H54 (cell line): ENCODE measurements at regions not wholly inside any gene's neighbourhood (a gene's known extent, or its start where the extent isn't known, plus 50 kb on each side); places are given as distances from the start of the nearest gene placed in this dataset.

Experiments
- DNase-seq: peaks from one replicate; pipeline ENCODE4 v3.0.0; 2011; ENCODE audit warnings: low spot score, mixed read lengths; ENCODE audit not compliant: insufficient read length
- FAIRE-seq: peaks from 3 replicates; lab custom pipeline; 2011; peaks lifted over from hg19 to GRCh38; lab: Jason Lieb, UNC
- POLR2A ChIP-seq: IDR thresholded peaks from 2 replicates; pipeline ENCODE4 v1.6.1; 2011; ENCODE audit warnings: low read depth, mild to moderate bottlenecking, low read length

GRCh38 chr10:2414039-2414438, 653.3 kb upstream of the PFKP start:
- TF ChIP-seq POLR2A: no peak
- FAIRE-seq (no peak), DNase-seq (no peak)

DNA sequence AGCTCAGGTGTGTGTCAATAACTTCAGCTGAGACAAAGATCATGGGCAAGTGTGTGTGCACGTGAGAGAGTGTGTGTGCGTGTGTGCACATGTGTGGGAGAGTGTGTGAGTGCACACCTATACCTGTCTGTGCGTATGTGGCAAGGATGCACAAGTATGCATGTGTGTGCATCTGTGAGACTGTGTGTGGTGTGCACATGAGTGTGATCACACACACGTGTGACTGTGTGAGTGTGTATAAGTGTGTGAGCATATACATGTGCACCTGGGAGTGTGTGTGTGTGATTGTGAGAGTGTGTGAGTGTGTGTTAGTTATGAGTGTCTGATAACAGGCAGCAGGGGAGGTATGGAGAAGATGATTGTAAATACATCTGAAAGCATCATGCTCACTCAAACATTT, 657.3 kb upstream of the PFKP start:
- no peak for FAIRE-seq

DNA sequence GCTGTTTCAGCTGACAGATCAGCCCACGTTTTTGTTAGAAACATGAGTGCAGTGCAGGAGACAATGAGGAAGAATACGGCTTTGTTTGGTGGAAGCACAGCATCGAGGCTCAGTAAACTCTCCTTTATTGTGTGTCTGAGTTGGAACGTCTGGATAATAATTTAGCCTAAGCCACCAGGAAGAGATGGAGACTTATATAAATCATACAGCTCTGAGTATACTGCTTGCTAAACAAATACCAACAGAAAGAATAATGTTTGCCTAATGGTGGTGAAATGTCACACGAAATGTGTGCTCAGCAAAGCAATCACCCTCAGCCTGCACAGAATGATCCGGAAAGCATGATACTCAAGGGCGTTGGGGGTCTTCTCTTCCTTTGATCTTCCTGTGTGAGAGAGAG, 664.1 kb upstream of the ADARB2 start:
- TF ChIP-seq POLR2A: no peak
- DNase-seq (no peak), FAIRE-seq (no peak)

More for the DNA sequence above, 657.3 kb upstream of the PFKP start:
- no peak for DNase-seq
- TF ChIP-seq POLR2A: no peak

- no peak for FAIRE-seq
- no peak for DNase-seq
- TF ChIP-seq POLR2A: no peak
These were observed 662.2 kb upstream of the ADARB2 start for GRCh38 chr10:2399482-2399881.

GRCh38 chr10:2392145-2392812, 655.0 kb upstream of the ADARB2 start:
- TF ChIP-seq POLR2A: no peak
- no peak for FAIRE-seq
- no peak for DNase-seq

DNA sequence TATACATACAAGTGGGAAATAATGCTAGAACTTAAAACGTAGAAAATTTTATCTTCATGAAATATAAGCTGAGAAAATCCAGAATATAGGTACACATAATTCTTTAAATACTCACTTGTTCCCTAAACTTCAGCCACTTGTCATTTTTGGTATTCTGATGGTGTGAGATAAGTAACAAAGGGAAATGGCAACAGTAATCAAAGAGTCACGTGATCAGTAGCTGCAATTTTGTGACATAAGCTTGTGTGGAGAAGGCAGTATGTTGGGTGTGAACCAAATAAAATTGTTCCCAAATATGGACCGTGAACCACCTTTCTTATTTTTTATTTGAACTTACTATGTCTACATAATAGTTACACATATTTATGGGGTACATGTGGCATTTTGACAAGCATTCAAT, 650.3 kb upstream of the ADARB2 start:
- DNase-seq: no peak
- no peak for TF ChIP-seq POLR2A

GRCh38 chr10:2387261-2387660, 649.9 kb upstream of the ADARB2 start:
- FAIRE-seq: no peak
- DNase-seq: no peak
- TF ChIP-seq POLR2A: no peak

More for the DNA sequence above, 650.3 kb upstream of the ADARB2 start:
- FAIRE-seq: no peak

DNA sequence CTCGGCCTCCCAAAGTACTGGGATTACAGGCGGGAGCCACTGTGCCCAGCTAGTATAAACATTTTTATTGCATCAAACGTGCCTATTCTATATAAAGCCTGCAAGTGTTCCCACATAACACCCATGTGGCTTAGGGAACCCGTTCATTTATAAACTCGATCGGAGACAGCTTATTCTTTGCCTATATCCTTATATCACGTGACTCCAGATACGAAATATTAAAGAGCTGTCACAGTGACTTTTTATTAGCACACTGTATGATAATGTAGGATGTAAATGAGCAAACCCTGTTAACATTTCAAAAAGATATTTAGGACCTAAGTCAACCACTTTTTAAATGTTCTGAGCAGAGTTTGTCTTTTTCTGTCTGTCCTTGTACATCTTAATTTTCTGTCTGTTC, 642.9 kb upstream of the ADARB2 start:
- FAIRE-seq (no peak), DNase-seq (no peak)
- TF ChIP-seq POLR2A: no peak

GRCh38 chr10:2367083-2367482, 629.8 kb upstream of the ADARB2 start:
- no peak for TF ChIP-seq POLR2A
- DNase-seq: no peak
- FAIRE-seq: no peak

- TF ChIP-seq POLR2A: no peak
- FAIRE-seq (no peak), DNase-seq (no peak)
These were observed 629.1 kb upstream of the ADARB2 start for GRCh38 chr10:2366264-2366931.

GRCh38 chr10:2362331-2362730, 625.0 kb upstream of the ADARB2 start:
- DNase-seq (no peak), FAIRE-seq (no peak)
- no peak for TF ChIP-seq POLR2A

DNA sequence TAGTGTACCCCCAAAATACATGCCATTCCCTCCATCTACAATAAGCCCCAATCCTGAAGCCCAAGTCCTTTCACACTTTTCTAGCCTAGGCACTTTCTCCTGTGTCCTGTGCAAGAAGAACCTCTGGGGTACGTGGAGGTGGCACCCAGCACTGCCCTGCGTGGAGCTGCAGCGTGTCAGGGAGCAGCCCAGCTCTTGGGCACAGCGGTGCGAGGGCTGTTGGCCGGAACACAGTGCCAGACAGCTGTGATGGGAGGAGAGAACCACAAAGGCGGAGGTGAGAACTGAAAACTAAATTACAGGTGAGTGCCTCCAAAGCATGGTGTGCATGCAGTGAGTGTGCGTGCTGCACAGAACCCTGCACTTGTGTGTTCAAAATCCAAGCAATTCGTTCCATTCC, 621.3 kb upstream of the ADARB2 start:
- FAIRE-seq (no peak), DNase-seq (no peak)
- TF ChIP-seq POLR2A: no peak

DNA sequence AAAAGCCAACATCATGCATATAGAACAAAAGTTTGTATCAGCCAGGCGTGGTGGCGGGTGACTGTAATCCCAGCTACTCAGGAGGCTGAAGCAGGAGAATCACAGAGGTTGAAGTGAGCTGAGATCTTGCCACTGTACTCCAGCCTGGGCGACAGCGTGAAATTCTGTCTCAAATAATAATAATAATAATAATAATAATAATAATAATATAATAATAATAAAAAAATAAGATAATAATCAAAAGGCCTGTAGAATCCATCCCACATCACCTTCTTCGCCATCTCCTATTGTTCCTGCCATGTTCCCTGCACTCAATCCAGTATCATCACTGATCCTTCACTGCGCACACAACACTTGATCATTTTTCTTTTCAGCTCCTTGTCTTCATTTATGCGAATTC, 619.3 kb upstream of the ADARB2 start:
- no peak for DNase-seq
- FAIRE-seq: no peak
- no peak for TF ChIP-seq POLR2A

DNA sequence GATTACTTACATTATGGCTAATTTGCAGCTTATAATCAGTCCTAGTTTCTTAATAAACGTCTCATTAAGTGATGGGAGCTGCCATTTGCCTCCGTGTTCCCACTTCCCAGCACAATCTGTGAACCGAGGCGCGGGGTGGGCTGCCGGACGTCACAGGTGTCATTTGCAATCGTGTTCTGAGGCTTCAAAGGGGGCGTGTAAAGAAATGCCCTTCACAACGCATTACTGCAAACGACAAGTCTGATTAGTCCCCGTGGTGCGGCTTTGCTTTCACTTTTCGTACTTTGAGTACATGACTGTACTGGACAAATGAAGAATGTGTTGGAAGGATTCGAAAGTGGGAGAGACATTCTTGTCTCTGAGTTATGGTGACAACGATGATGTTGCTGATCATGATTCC, 614.2 kb upstream of the ADARB2 start:
- no peak for FAIRE-seq
- DNase-seq: no peak
- no peak for TF ChIP-seq POLR2A

DNA sequence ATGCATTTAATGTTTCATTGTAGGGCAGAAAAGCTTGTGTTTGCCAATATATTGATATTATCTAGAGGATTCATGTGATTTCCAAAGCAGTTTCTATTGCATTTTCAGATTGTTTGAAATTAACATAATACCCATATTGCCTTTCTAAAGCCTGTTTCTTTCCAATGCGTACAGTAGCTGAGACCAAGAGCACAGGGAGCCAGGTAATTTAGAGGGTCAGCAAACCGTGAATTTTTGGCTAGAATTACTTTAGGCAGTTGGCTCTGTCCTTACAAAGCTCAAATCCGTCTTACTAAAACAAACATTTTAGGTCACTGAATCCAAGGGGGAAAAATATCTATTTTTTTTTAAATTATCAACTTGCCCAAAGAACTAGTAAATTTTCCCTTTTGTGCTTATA, 604.9 kb upstream of the ADARB2 start:
- TF ChIP-seq POLR2A: no peak
- no peak for DNase-seq
- no peak for FAIRE-seq
